OCI-LY1 (cell line): ENCODE measurements at regions not wholly inside any gene's neighbourhood (a gene's known extent, or its start where the extent isn't known, plus 50 kb on each side); places are given as distances from the start of the nearest gene placed in this dataset.

Experiments
- H2AFZ ChIP-seq: fragments of 200-600 bp; sonication (generic), shearing (Covaris generic); 2 replicates; pipeline ENCODE4 v1.6.0; 2014; ENCODE audit warnings: antibody characterized with exemption, mild to moderate bottlenecking, low read length
- H3F3A ChIP-seq: fragments of 200-600 bp; sonication (generic), shearing (Covaris generic); 2 replicates; pipeline ENCODE4 v1.6.0; 2014; ENCODE audit warnings: mild to moderate bottlenecking, antibody characterized with exemption, low read length, moderate library complexity; ENCODE audit not compliant: insufficient read depth
- H3K27ac ChIP-seq: fragments of 200-600 bp; sonication (generic); 2 replicates; pipeline ENCODE4 v1.5.1; 2014; ENCODE audit warnings: low read length, mixed run types, mild to moderate bottlenecking, low read depth; ENCODE audit not compliant: poor library complexity, severe bottlenecking
- H3K27me3 ChIP-seq: fragments of 200-600 bp; sonication (generic); 2 replicates; pipeline ENCODE4 v1.6.0; 2014; ENCODE audit warnings: antibody characterized with exemption, mild to moderate bottlenecking, low read length, moderate library complexity; ENCODE audit not compliant: insufficient read depth
- H3K36me3 ChIP-seq: fragments of 200-600 bp; sonication (generic); 2 replicates; pipeline ENCODE4 v1.6.1; 2014; ENCODE audit warnings: mild to moderate bottlenecking, antibody characterized with exemption, low read length, moderate library complexity, mixed read lengths; ENCODE audit not compliant: insufficient read depth
- H3K4me1 ChIP-seq: fragments of 200-600 bp; sonication (generic); 2 replicates; pipeline ENCODE4 v1.5.1; 2014; ENCODE audit warnings: mild to moderate bottlenecking, low read length, moderate library complexity; ENCODE audit not compliant: insufficient read depth, severe bottlenecking
- H3K4me2 ChIP-seq: fragments of 200-600 bp; sonication (generic), shearing (Covaris generic); 2 replicates; pipeline ENCODE4 v1.6.1; 2014; ENCODE audit warnings: low read length
- H3K4me3 ChIP-seq: fragments of 200-600 bp; sonication (generic); 2 replicates; pipeline ENCODE4 v1.5.1; 2014; ENCODE audit warnings: low read length, low read depth, mild to moderate bottlenecking, mixed read lengths; ENCODE audit not compliant: poor library complexity, severe bottlenecking
- H3K79me2 ChIP-seq: fragments of 200-600 bp; shearing (Covaris generic); 2 replicates; pipeline ENCODE4 v1.6.1; 2016; ENCODE audit warnings: mixed run types, low read length, mixed read lengths; ENCODE audit not compliant: insufficient read depth
- H3K9ac ChIP-seq: fragments of 200-600 bp; sonication (generic), shearing (Covaris generic); 2 replicates; pipeline ENCODE4 v1.6.1; 2014; ENCODE audit warnings: mild to moderate bottlenecking, low read length, mixed read lengths
- H3K9me2 ChIP-seq: fragments of 200-600 bp; sonication (generic), shearing (Covaris generic); 2 replicates; pipeline ENCODE4 v1.6.1; 2014; ENCODE audit warnings: low read depth, mild to moderate bottlenecking, low read length, mixed read lengths
- H3K9me3 ChIP-seq: fragments of 200-600 bp; shearing (Covaris generic); 2 replicates; pipeline ENCODE4 v1.6.1; 2014; ENCODE audit warnings: low read length, mixed read lengths
- H4K20me1 ChIP-seq: fragments of 200-600 bp; sonication (generic), shearing (Covaris generic); 2 replicates; pipeline ENCODE4 v1.6.0; 2016; ENCODE audit warnings: mild to moderate bottlenecking, low read length; ENCODE audit not compliant: insufficient read depth
- CTCF ChIP-seq: fragments of 200-600 bp; sonication (generic), shearing (Covaris generic); IDR thresholded peaks from 2 replicates; pipeline ENCODE4 v1.5.1; 2017; ENCODE audit warnings: mild to moderate bottlenecking, antibody characterized with exemption, low read length, moderate library complexity, mixed read lengths
- EZH2 ChIP-seq: fragments of 200-600 bp; sonication (generic), shearing (Covaris generic); IDR thresholded peaks from 2 replicates; pipeline ENCODE4 v1.8.0; 2017; ENCODE audit warnings: borderline replicate concordance, mixed run types, mild to moderate bottlenecking, antibody characterized with exemption, low read length, moderate library complexity, mixed read lengths

- no peak overlapping the region for H3K27ac ChIP-seq
- no peaks in the 10 kb centered on the region for H3K79me2 ChIP-seq
- peaks cover 29% of the 10 kb centered on the region for H3K27me3 ChIP-seq
- H3K4me1 ChIP-seq = no peaks in the 10 kb centered on the region
- H3K4me2 ChIP-seq = no peak overlapping the region
- H3K4me3 ChIP-seq = no peak overlapping the region
- H3K9me3 ChIP-seq = 0 out of 2 replicates have a peak, but pooled peaks cover 3% of the 10 kb centered on the region
- no peak overlapping the region for H3K9ac ChIP-seq
- no peak overlapping the region for H2AFZ ChIP-seq
- H3F3A ChIP-seq = no peaks in the 10 kb centered on the region
- H3K36me3 ChIP-seq = peaks cover 3% of the 10 kb centered on the region; the same call in 1 of the 2 replicates
- TF ChIP-seq CTCF (no peak), EZH2 (no peak)
- H3K9me2 ChIP-seq = no peaks in the 10 kb centered on the region
- H4K20me1 ChIP-seq = no peaks in the 10 kb centered on the region
These were observed 165.4 kb downstream of the KATNAL1 start for GRCh38 chr13:30141775-30142485.

GRCh38 chr13:30140973-30141372 lies 166.4 kb downstream of the KATNAL1 start:
- 0 out of 2 replicates have a peak, but pooled peaks cover 3% of the 10 kb centered on the region for H3K9me3 ChIP-seq
- no peaks in the 10 kb centered on the region for H3K9me2 ChIP-seq
- H2AFZ ChIP-seq = no peak overlapping the region
- H4K20me1 ChIP-seq = no peaks in the 10 kb centered on the region
- no peaks in the 10 kb centered on the region for H3K79me2 ChIP-seq
- peaks cover 3% of the 10 kb centered on the region; the same call in 1 of the 2 replicates for H3K36me3 ChIP-seq
- no peak overlapping the region for H3K27ac ChIP-seq
- no peaks in the 10 kb centered on the region for H3K4me1 ChIP-seq
- peaks cover 24% of the 10 kb centered on the region for H3K27me3 ChIP-seq
- H3K4me2 ChIP-seq = no peak overlapping the region
- TF ChIP-seq EZH2 = no peak
- no peak for TF ChIP-seq CTCF
- no peak overlapping the region for H3K9ac ChIP-seq
- H3K4me3 ChIP-seq = no peak overlapping the region
- H3F3A ChIP-seq = no peaks in the 10 kb centered on the region

GRCh38 chr13:30138511-30138910 lies 168.8 kb downstream of the KATNAL1 start:
- Histone ChIP-seq H3K36me3 (no peaks in the 10 kb centered on the region), H3K27me3 (peaks cover 12% of the 10 kb centered on the region), H2AFZ (no peak overlapping the region), H3K4me2 (no peak overlapping the region), H3K27ac (no peak overlapping the region), H3K9me2 (no peaks in the 10 kb centered on the region), H3F3A (no peaks in the 10 kb centered on the region), H3K79me2 (no peaks in the 10 kb centered on the region), H3K9ac (no peak overlapping the region), H3K4me3 (no peak overlapping the region), H4K20me1 (no peaks in the 10 kb centered on the region), H3K9me3 (no peaks in the 10 kb centered on the region), H3K4me1 (no peaks in the 10 kb centered on the region)
- no peak for TF ChIP-seq EZH2
- TF ChIP-seq CTCF = no peak
